Chondrocyte (in vitro differentiated cells): ENCODE measurements at regions not wholly inside any gene's neighbourhood (a gene's known extent, or its start where the extent isn't known, plus 50 kb on each side); places are given as distances from the start of the nearest gene placed in this dataset.

Experiments used
- DNase-seq: peaks from one replicate; pipeline ENCODE4 v3.0.0; 2021; ENCODE audit warnings: mixed read lengths, low spot score
- H3K27ac Mint-ChIP-seq: one replicate; pipeline ENCODE4 v1.8.0; 2021; ENCODE audit warnings: mild to moderate bottlenecking, moderate library complexity, mixed read lengths; ENCODE audit not compliant: unreplicated experiment
- H3K27me3 Mint-ChIP-seq: 2 replicates; pipeline ENCODE4 v1.8.0; 2021; ENCODE audit warnings: low read depth, mixed read lengths
- H3K36me3 Mint-ChIP-seq: 2 replicates; pipeline ENCODE4 v1.8.0; 2021; ENCODE audit warnings: low read depth, mixed read lengths
- H3K4me1 Mint-ChIP-seq: 2 replicates; pipeline ENCODE4 v1.8.0; 2021; ENCODE audit warnings: low read depth, mild to moderate bottlenecking, mixed read lengths
- H3K4me3 Mint-ChIP-seq: one replicate; pipeline ENCODE4 v1.8.0; 2021; ENCODE audit warnings: mild to moderate bottlenecking, moderate library complexity, mixed read lengths; ENCODE audit not compliant: unreplicated experiment
- H3K9me3 Mint-ChIP-seq: 2 replicates; pipeline ENCODE4 v1.8.0; 2021; ENCODE audit warnings: low read depth, mixed read lengths
- TF ChIP-seq, protein P1 (sequence below): fragments of 200-600 bp; sonication (generic); IDR thresholded peaks from 2 replicates; pipeline ENCODE4 v1.5.0; 2021; ENCODE audit warnings: antibody characterized with exemption, mild to moderate bottlenecking, moderate library complexity

DNA sequence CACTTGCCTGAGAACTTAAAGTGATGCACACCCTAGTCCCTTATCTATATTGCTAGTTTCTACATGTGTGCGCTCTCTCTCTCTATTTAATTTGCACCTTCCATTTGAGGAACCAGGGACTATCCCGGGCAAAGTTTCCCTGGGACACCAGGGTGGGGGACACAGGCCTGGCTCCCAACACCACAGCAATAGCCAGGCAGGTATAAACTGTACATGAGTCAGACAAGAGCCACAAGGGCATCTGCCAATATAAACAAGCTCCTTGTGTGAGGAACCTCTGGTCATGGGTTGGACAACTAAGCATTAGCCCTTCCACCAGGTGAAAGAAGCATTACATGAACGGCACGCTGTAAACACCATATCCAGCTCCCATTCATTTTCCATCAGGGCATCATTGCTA is 455.5 kb downstream of the STIM2 start:
- Mint-ChIP-seq H3K4me1 (no peaks in the 10 kb centered on the region), H3K27ac (no peak overlapping the region), H3K4me3 (no peak overlapping the region), H3K9me3 (peaks cover 2% of the 10 kb centered on the region), H3K27me3 (peaks cover 10% of the 10 kb centered on the region), H3K36me3 (no peaks in the 10 kb centered on the region)
- TF ChIP-seq, protein P1, sequence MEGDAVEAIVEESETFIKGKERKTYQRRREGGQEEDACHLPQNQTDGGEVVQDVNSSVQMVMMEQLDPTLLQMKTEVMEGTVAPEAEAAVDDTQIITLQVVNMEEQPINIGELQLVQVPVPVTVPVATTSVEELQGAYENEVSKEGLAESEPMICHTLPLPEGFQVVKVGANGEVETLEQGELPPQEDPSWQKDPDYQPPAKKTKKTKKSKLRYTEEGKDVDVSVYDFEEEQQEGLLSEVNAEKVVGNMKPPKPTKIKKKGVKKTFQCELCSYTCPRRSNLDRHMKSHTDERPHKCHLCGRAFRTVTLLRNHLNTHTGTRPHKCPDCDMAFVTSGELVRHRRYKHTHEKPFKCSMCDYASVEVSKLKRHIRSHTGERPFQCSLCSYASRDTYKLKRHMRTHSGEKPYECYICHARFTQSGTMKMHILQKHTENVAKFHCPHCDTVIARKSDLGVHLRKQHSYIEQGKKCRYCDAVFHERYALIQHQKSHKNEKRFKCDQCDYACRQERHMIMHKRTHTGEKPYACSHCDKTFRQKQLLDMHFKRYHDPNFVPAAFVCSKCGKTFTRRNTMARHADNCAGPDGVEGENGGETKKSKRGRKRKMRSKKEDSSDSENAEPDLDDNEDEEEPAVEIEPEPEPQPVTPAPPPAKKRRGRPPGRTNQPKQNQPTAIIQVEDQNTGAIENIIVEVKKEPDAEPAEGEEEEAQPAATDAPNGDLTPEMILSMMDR = no peak
- no peak for DNase-seq

DNA sequence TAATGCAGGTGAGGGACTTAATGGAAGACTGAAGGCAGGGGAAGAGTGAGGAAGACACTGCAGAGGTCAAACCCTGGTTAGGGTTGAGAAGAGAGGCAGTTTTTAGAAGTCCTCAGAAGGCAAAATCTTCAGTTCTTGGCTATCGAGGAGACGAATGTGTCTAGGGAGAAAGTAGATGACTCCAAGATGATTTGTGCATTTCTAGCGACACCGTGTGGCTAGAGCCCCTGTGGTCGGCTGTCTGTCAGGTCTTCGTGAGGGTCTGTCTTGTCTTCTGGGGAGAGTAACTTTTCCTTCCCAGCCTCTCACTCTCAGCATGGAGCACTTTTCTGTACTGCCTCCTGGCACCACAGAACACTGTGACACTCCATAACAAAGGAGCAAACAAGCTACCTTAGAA is 458.1 kb downstream of the STIM2 start:
- Mint-ChIP-seq H3K9me3 (no peaks in the 10 kb centered on the region), H3K4me1 (no peaks in the 10 kb centered on the region), H3K4me3 (no peak overlapping the region), H3K27ac (no peak overlapping the region), H3K27me3 (peaks cover 14% of the 10 kb centered on the region), H3K36me3 (no peaks in the 10 kb centered on the region)
- no peak for DNase-seq
- TF ChIP-seq, protein P1 = peak; percentile 81

DNA sequence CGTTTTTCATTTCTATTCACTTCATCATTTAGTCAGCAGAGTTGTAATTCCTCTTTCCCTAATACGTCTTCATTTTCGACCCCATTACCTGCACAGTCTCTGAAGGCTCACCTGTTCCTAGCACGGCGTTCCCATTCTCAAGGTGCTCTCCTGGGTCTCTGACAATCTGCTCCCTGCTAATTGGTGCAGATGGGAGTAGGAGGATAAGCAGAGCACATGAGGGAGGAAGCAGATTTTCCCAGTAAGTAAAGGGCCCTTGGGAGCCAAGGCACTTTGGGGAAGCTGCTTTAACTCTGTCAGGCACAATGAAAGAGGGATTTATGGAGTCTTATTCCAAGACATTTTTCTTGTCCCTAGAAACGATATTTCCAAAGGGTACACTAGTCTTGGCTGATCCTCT is 466.4 kb downstream of the STIM2 start:
- H3K27me3 Mint-ChIP-seq = peaks cover 2% of the 10 kb centered on the region
- no peak for DNase-seq
- no peak overlapping the region for H3K27ac Mint-ChIP-seq
- TF ChIP-seq, protein P1 = no peak
- no peaks in the 10 kb centered on the region for H3K4me1 Mint-ChIP-seq
- no peaks in the 10 kb centered on the region for H3K36me3 Mint-ChIP-seq
- H3K9me3 Mint-ChIP-seq = no peaks in the 10 kb centered on the region
- no peak overlapping the region for H3K4me3 Mint-ChIP-seq

GRCh38 chr4:27327421-27328181 is 467.0 kb downstream of the STIM2 start:
- Mint-ChIP-seq H3K4me3 (no peak overlapping the region), H3K27me3 (peaks cover 2% of the 10 kb centered on the region), H3K4me1 (no peaks in the 10 kb centered on the region), H3K9me3 (no peaks in the 10 kb centered on the region), H3K27ac (no peak overlapping the region), H3K36me3 (no peaks in the 10 kb centered on the region)
- TF ChIP-seq, protein P1 = no peak
- DNase-seq = no peak

DNA sequence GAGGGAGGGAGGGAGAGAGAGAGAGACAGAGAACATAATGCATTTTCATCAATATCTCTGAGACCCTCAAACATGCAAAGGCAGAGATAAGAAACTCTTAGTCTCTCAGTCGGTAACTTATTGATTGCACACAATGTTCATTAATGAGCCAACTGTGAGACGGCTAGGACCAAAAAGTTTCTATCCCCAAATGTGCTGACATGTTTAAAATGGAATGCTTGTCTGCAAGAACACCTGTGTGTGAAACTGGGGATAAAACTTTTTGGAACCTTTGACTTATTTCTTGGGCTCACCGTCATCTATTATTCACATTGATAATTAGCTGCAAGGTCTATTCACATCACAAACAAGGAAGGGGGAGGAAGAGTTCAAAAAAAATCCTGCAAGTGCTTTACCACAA is 477.9 kb downstream of the STIM2 start:
- no peaks in the 10 kb centered on the region for H3K36me3 Mint-ChIP-seq
- no peaks in the 10 kb centered on the region for H3K4me1 Mint-ChIP-seq
- DNase-seq = no peak
- no peak overlapping the region for H3K4me3 Mint-ChIP-seq
- peaks cover 4% of the 10 kb centered on the region for H3K9me3 Mint-ChIP-seq
- TF ChIP-seq, protein P1 = no peak
- H3K27me3 Mint-ChIP-seq = peaks cover 1% of the 10 kb centered on the region
- H3K27ac Mint-ChIP-seq = no peak overlapping the region
